H9 (cell line): ENCODE measurements at regions not wholly inside any gene's neighbourhood (a gene's known extent, or its start where the extent isn't known, plus 50 kb on each side); places are given as distances from the start of the nearest gene placed in this dataset.

Experiments used
- DNase-seq: peaks from one replicate; pipeline ENCODE4 v3.0.0-alpha.2; 2017
- H2AFZ ChIP-seq: one replicate; pipeline ENCODE4 v1.6.1; 2013; ENCODE audit warnings: mild to moderate bottlenecking, low read length, control low read depth, moderate library complexity
- H2AK5ac ChIP-seq: 2 replicates; pipeline ENCODE4 v1.6.1; 2013; ENCODE audit warnings: low read length, control low read depth, mixed read lengths; ENCODE audit not compliant: insufficient read length
- H2BK120ac ChIP-seq: one replicate; pipeline ENCODE4 v1.6.1; 2013; ENCODE audit warnings: low read depth, mild to moderate bottlenecking, low read length, control low read depth, inconsistent platforms; ENCODE audit not compliant: poor library complexity, severe bottlenecking
- H2BK12ac ChIP-seq: 2 replicates; pipeline ENCODE4 v1.6.1; 2013; ENCODE audit warnings: low read length, control low read depth, mixed read lengths, low read depth; ENCODE audit not compliant: insufficient read length
- H2BK15ac ChIP-seq: 2 replicates; pipeline ENCODE4 v1.6.1; 2013; ENCODE audit warnings: low read depth, low read length, control low read depth
- H2BK20ac ChIP-seq: one replicate; pipeline ENCODE4 v1.6.1; 2013; ENCODE audit warnings: low read depth, mild to moderate bottlenecking, low read length, control low read depth, inconsistent platforms; ENCODE audit not compliant: poor library complexity, severe bottlenecking
- H2BK5ac ChIP-seq: 2 replicates; pipeline ENCODE4 v1.6.1; 2013; ENCODE audit warnings: low read length, control low read depth, mixed read lengths; ENCODE audit not compliant: insufficient read length
- H3K14ac ChIP-seq: 2 replicates; pipeline ENCODE4 v1.6.1; 2013; ENCODE audit warnings: low read length, control low read depth; ENCODE audit not compliant: insufficient read depth
- H3K18ac ChIP-seq: 2 replicates; pipeline ENCODE4 v1.6.1; 2013; ENCODE audit warnings: low read depth, mild to moderate bottlenecking, mixed read lengths, low read length, control low read depth; ENCODE audit not compliant: insufficient read length
- H3K23ac ChIP-seq: 2 replicates; pipeline ENCODE4 v1.6.1; 2013; ENCODE audit warnings: low read length, control low read depth, mixed read lengths, low read depth; ENCODE audit not compliant: insufficient read length
- H3K23me2 ChIP-seq: 2 replicates; pipeline ENCODE4 v1.6.1; 2013; ENCODE audit warnings: low read depth, mild to moderate bottlenecking, mixed read lengths, low read length, control low read depth; ENCODE audit not compliant: insufficient read length, poor library complexity, severe bottlenecking
- H3K27ac ChIP-seq: 2 replicates; pipeline ENCODE4 v1.5.1; 2013; ENCODE audit warnings: low read length, control low read depth, mixed read lengths, low read depth; ENCODE audit not compliant: insufficient read length
- H3K27me3 ChIP-seq: 2 replicates; pipeline ENCODE4 v1.6.1; 2013; ENCODE audit warnings: low read length, control low read depth, inconsistent platforms; ENCODE audit not compliant: insufficient read depth
- H3K4ac ChIP-seq: 2 replicates; pipeline ENCODE4 v1.6.1; 2013; ENCODE audit warnings: low read depth, mild to moderate bottlenecking, control low read depth, inconsistent platforms, low read length, moderate library complexity
- H3K4me1 ChIP-seq: 2 replicates; pipeline ENCODE4 v1.6.1; 2013; ENCODE audit warnings: low read length, control low read depth, inconsistent platforms; ENCODE audit not compliant: insufficient read depth
- H3K4me2 ChIP-seq: 2 replicates; pipeline ENCODE4 v1.6.1; 2013; ENCODE audit warnings: low read length, control low read depth, mixed read lengths; ENCODE audit not compliant: insufficient read length, insufficient read depth
- H3K56ac ChIP-seq: 2 replicates; pipeline ENCODE4 v1.6.1; 2013; ENCODE audit warnings: low read depth, mild to moderate bottlenecking, mixed read lengths, low read length, control low read depth; ENCODE audit not compliant: insufficient read length
- H3K79me1 ChIP-seq: 2 replicates; pipeline ENCODE4 v1.6.1; 2013; ENCODE audit warnings: low read depth, mild to moderate bottlenecking, moderate library complexity, low read length, control low read depth, inconsistent platforms; ENCODE audit not compliant: insufficient read depth, poor library complexity, severe bottlenecking
- H3K79me2 ChIP-seq: 2 replicates; pipeline ENCODE4 v1.6.1; 2013; ENCODE audit warnings: low read length, control low read depth, inconsistent platforms; ENCODE audit not compliant: insufficient read depth
- H3K9ac ChIP-seq: 2 replicates; pipeline ENCODE4 v1.6.1; 2013; ENCODE audit warnings: low read length, control low read depth, mixed read lengths; ENCODE audit not compliant: insufficient read length; ENCODE audit errors: extremely low read depth
- H3K9me3 ChIP-seq: one replicate; pipeline ENCODE4 v1.6.1; 2013; ENCODE audit warnings: low read depth, low read length, inconsistent platforms; ENCODE audit not compliant: control insufficient read depth
- H3T11ph ChIP-seq: one replicate; pipeline ENCODE4 v1.6.1; 2013; ENCODE audit warnings: mild to moderate bottlenecking, low read length, control low read depth, inconsistent platforms
- H4K20me1 ChIP-seq: one replicate; pipeline ENCODE4 v1.6.1; 2013; ENCODE audit not compliant: control insufficient read depth, insufficient read length, insufficient read depth
- H4K5ac ChIP-seq: 2 replicates; pipeline ENCODE4 v1.6.1; 2013; ENCODE audit warnings: low read depth, mild to moderate bottlenecking, mixed read lengths, low read length, control low read depth; ENCODE audit not compliant: insufficient read length
- H4K8ac ChIP-seq: replicated peaks from 2 replicates; pipeline ENCODE4 v1.6.1; 2013; ENCODE audit warnings: low read length, control low read depth, mixed read lengths, low read depth; ENCODE audit not compliant: insufficient read length
- H4K91ac ChIP-seq: 2 replicates; pipeline ENCODE4 v1.6.1; 2013; ENCODE audit warnings: low read depth, mild to moderate bottlenecking, moderate library complexity, mixed read lengths, low read length, control low read depth; ENCODE audit not compliant: insufficient read length
- H3K27ac Mint-ChIP-seq, 3 experiments: 2 replicates in 2 of 3; 3 replicates in 1 of 3; pipeline ENCODE4 v1.8.0; 2020 to 2021; ENCODE audit warnings: mixed read lengths in 3 of 3, mild to moderate bottlenecking in 1 of 3, moderate library complexity in 1 of 3
- H3K27me3 Mint-ChIP-seq: 2 replicates; pipeline ENCODE4 v1.8.0; 2021; ENCODE audit warnings: low read depth, mild to moderate bottlenecking, moderate library complexity, mixed read lengths
- H3K36me3 Mint-ChIP-seq, 3 experiments: 2 replicates in 2 of 3; 3 replicates in 1 of 3; pipeline ENCODE4 v1.8.0; 2020 to 2021; ENCODE audit warnings: low read depth in 3 of 3, mixed read lengths in 3 of 3; ENCODE audit not compliant: insufficient read depth in 1 of 3
- H3K4me1 Mint-ChIP-seq, 2 experiments: 2 replicates each; pipeline ENCODE4 v1.8.0; 2020; ENCODE audit warnings: mixed read lengths in 2 of 2
- H3K4me3 Mint-ChIP-seq, 2 experiments: 2 replicates in 1 of 2; 3 replicates in 1 of 2; pipeline ENCODE4 v1.8.0; 2020 to 2021; ENCODE audit warnings: mild to moderate bottlenecking in 2 of 2, mixed read lengths in 2 of 2, moderate library complexity in 1 of 2
- H3K9me3 Mint-ChIP-seq, 2 experiments: 2 replicates in 1 of 2; 3 replicates in 1 of 2; pipeline ENCODE4 v1.8.0; 2020; ENCODE audit warnings: mild to moderate bottlenecking in 2 of 2, mixed read lengths in 2 of 2, moderate library complexity in 1 of 2
- CTCF ChIP-seq: fragments of 200-600 bp; sonication (generic); conservative IDR thresholded peaks from 3 replicates; pipeline ENCODE4 v1.8.0; 2021; ENCODE audit warnings: antibody characterized with exemption, mild to moderate bottlenecking
- WGBS: extraction: QIAGEN DNeasy Blood & Tissue Kit; methylation state at CpG from one replicate; pipeline ENCODE4 v1.1.7; 2013; ENCODE audit warnings: missing lambda C conversion rate, low lambda C conversion rate, mixed read lengths; ENCODE audit not compliant: insufficient read length; ENCODE audit errors: extremely low coverage; 5-methylcytosine and 5-hydroxymethylcytosine counted together

DNA sequence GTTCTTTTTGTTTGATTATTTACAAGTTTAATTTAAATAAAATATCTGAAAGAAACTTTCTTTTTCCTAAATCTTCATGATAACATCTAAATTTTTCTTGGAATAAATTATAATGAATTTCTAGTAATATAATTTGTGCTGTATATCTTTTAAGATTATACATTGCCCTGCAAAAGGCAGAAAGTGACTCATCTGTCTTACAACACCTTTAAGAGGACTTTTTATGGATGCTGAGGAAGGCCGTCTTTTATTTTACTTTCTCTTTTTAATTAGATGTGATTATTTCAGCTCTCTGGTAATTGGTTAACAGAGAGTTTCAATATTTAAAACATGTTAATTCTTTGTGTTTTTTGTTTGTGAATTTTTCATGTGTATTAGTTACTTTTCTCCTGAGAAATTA lies 598.4 kb downstream of the RPL10L start:
- H3K18ac ChIP-seq: no peak overlapping the region

More for the DNA sequence above, 598.4 kb downstream of the RPL10L start:
- Histone ChIP-seq H2AFZ (no peak overlapping the region), H3K4me2 (no peak overlapping the region), H3K79me2 (no peaks in the 10 kb centered on the region), H3K56ac (no peak overlapping the region), H2BK15ac (no peak overlapping the region), H2AK5ac (no peak overlapping the region), H2BK5ac (no peak overlapping the region), H3T11ph (no peak overlapping the region), H3K9me3 (no peaks in the 10 kb centered on the region), H3K4me1 (no peaks in the 10 kb centered on the region), H3K14ac (no peak overlapping the region), H2BK12ac (no peak overlapping the region), H4K5ac (no peak overlapping the region), H3K4ac (no peak overlapping the region), H3K23ac (no peak overlapping the region), H2BK20ac (no peak overlapping the region), H2BK120ac (no peak overlapping the region), H4K8ac (no peak overlapping the region), H4K20me1 (no peaks in the 10 kb centered on the region), H3K23me2 (no peaks in the 10 kb centered on the region), H3K27ac (no peak overlapping the region), H3K9ac (no peak overlapping the region), H4K91ac (no peak overlapping the region), H3K27me3 (no peaks in the 10 kb centered on the region), H3K79me1 (no peaks in the 10 kb centered on the region)
- Mint-ChIP-seq H3K27me3 (no peaks in the 10 kb centered on the region), H3K4me3 (no peak overlapping the region), H3K9me3 (no peaks in the 10 kb centered on the region), H3K4me1 (peaks cover 0 to 4% of the 10 kb centered on the region in 2 experiments; a peak in 1 of 4 replicates), H3K36me3 (no peaks in the 10 kb centered on the region), H3K27ac (no peak overlapping the region)
- no peak for TF ChIP-seq CTCF
- no peak for DNase-seq
- no CpG with 5 or more reads among the region's 1 CpG for WGBS
